Endothelial cell of umbilical vein (primary cell): ENCODE measurements at regions not wholly inside any gene's neighbourhood (a gene's known extent, or its start where the extent isn't known, plus 50 kb on each side); places are given as distances from the start of the nearest gene placed in this dataset.

Source experiments
- BruUV-seq: library from RNA; stranded (reverse); fragments of 400-500 nt; replicated peaks from 2 replicates; lab custom pipeline; 2021; lab: Mats Ljungman, UMichigan
- CTCF ChIA-PET: fragments of 300-600, 350-600 bp; sonication (Branson Sonifier 250); formaldehyde crosslinking; loops from one replicate; lab custom pipeline; 2021; ENCODE audit warnings: antibody characterized with exemption, inconsistent platforms; lab: Charles Lee
- POLR2A ChIA-PET: fragments of 300-600, 350-600 bp; sonication (Branson Sonifier 250); formaldehyde crosslinking; loops from one replicate; lab custom pipeline; 2021; ENCODE audit warnings: antibody characterized with exemption, inconsistent platforms; lab: Charles Lee
- DNase-seq: peaks from one replicate; pipeline ENCODE4 v3.0.0-alpha.2; 2011; ENCODE audit warnings: low read depth, low spot score
- FAIRE-seq: peaks from 2 replicates; lab custom pipeline; 2011; peaks lifted over from hg19 to GRCh38; lab: Jason Lieb, UNC
- H2AFZ ChIP-seq: 2 replicates; pipeline ENCODE4 v1.6.0; 2012; ENCODE audit warnings: low read depth, low read length, control low read depth, inconsistent platforms
- H3K27ac ChIP-seq: 2 replicates; pipeline ENCODE4 v1.5.1; 2011; ENCODE audit warnings: low read depth, mild to moderate bottlenecking, control low read depth, low read length, moderate library complexity; ENCODE audit not compliant: insufficient read depth
- H3K27me3 ChIP-seq, 2 experiments: 2 replicates each; pipeline versions ENCODE4 v1.6.0 to v1.6.1; 2011; ENCODE audit warnings: low read length in 2 of 2, mixed read lengths in 1 of 2; ENCODE audit not compliant: control insufficient read depth in 2 of 2, insufficient read depth in 2 of 2
- H3K36me3 ChIP-seq, 2 experiments: 2 replicates in 1 of 2; 3 replicates in 1 of 2; pipeline ENCODE4 v1.5.1; 2011; ENCODE audit warnings: low read length in 2 of 2, mild to moderate bottlenecking in 1 of 2, moderate library complexity in 1 of 2; ENCODE audit not compliant: control insufficient read depth in 2 of 2, insufficient read depth in 2 of 2; ENCODE audit errors: extremely low read depth in 1 of 2
- H3K4me1 ChIP-seq: 3 replicates; pipeline ENCODE4 v1.5.1; 2011; ENCODE audit warnings: mild to moderate bottlenecking, low read length; ENCODE audit not compliant: control insufficient read depth, insufficient read depth; ENCODE audit errors: extremely low read depth
- H3K4me2 ChIP-seq: 2 replicates; pipeline ENCODE4 v1.6.1; 2011; ENCODE audit warnings: low read length, control low read depth, mixed read lengths; ENCODE audit not compliant: insufficient read depth
- H3K4me3 ChIP-seq, 3 experiments: fragments of 200-600 bp in 1 of 3; sonication (generic), shearing (Covaris generic) in 1 of 3; replicated peaks in 1 of 3; 2 replicates each; pipeline ENCODE4 v1.5.1; 2011 to 2016; ENCODE audit warnings: control low read depth in 3 of 3, low read length in 3 of 3, mild to moderate bottlenecking in 2 of 3, inconsistent platforms in 1 of 3, low read depth in 1 of 3, moderate library complexity in 1 of 3; ENCODE audit not compliant: insufficient read depth in 1 of 3
- H3K79me2 ChIP-seq: 2 replicates; pipeline ENCODE4 v1.6.0; 2012; ENCODE audit warnings: low read length, inconsistent platforms; ENCODE audit not compliant: control insufficient read depth, insufficient read depth
- H3K9ac ChIP-seq: replicated peaks from 2 replicates; pipeline ENCODE3; 2011; ENCODE audit warnings: low read length, control low read depth; ENCODE audit not compliant: insufficient read depth; ENCODE audit errors: extremely low read depth
- H3K9me1 ChIP-seq: replicated peaks from 3 replicates; pipeline ENCODE4 v1.6.0; 2011; ENCODE audit warnings: mild to moderate bottlenecking, low read length; ENCODE audit not compliant: control insufficient read depth, insufficient read depth; ENCODE audit errors: extremely low read depth
- H3K9me3 ChIP-seq: replicated peaks from 2 replicates; pipeline ENCODE4 v1.5.1; 2012; ENCODE audit warnings: low read length, inconsistent platforms; ENCODE audit not compliant: control insufficient read depth, insufficient read depth
- H4K20me1 ChIP-seq: replicated peaks from 2 replicates; pipeline ENCODE3; 2011; ENCODE audit warnings: mild to moderate bottlenecking, low read length; ENCODE audit not compliant: control insufficient read depth, insufficient read depth; ENCODE audit errors: extremely low read depth
- EZH2 ChIP-seq: IDR thresholded peaks from 2 replicates; pipeline ENCODE4 v1.6.1; 2012; ENCODE audit warnings: borderline replicate concordance, low read depth, mild to moderate bottlenecking, moderate library complexity, low read length, inconsistent platforms; ENCODE audit not compliant: severe bottlenecking
- GATA2 ChIP-seq: IDR thresholded peaks from 2 replicates; pipeline ENCODE4 v1.7.0; 2011; ENCODE audit warnings: low read depth, mild to moderate bottlenecking, moderate library complexity, mixed read lengths, low read length; ENCODE audit not compliant: insufficient read length, insufficient read depth
- JUN ChIP-seq: IDR thresholded peaks from 2 replicates; pipeline ENCODE4 v1.6.1; 2011; ENCODE audit warnings: borderline replicate concordance, low read depth; ENCODE audit not compliant: insufficient read length, insufficient read depth
- MAX ChIP-seq: IDR thresholded peaks from 2 replicates; pipeline ENCODE4 v1.6.1; 2011; ENCODE audit not compliant: insufficient read depth, insufficient read length
- MYC ChIP-seq: IDR thresholded peaks from one replicate; pipeline ENCODE4 v1.6.1; 2011; ENCODE audit warnings: mild to moderate bottlenecking, low read depth, low read length
- POLR2A ChIP-seq: IDR thresholded peaks from 2 replicates; pipeline ENCODE4 v1.6.1; 2012; ENCODE audit warnings: low read depth, mild to moderate bottlenecking, control low read depth, low read length
- POLR2AphosphoS5 ChIP-seq: IDR thresholded peaks from 2 replicates; pipeline ENCODE4 v1.6.1; 2012; ENCODE audit warnings: low read depth, mild to moderate bottlenecking, control low read depth, low read length, moderate library complexity; ENCODE audit not compliant: insufficient read depth
- dilution Hi-C: fragments of 300-500 bp; cut with MboI; formaldehyde crosslinking; loops from one replicate; pipeline ENCODE4 v1.15.0; 2019; ENCODE audit warnings: low sequenced_read_pairs; ENCODE audit not compliant: extremely low pct_ligation_motif_present
- intact Hi-C: fragments of 100-400 bp; cut with micrococcal nuclease; formaldehyde crosslinking; loops from one replicate; pipeline ENCODE4 v1.10.0; 2022
- TF ChIP-seq, protein P1 (sequence below), 2 donors: IDR thresholded peaks; 1 replicate in 1 of 2; 2 replicates in 1 of 2; pipeline ENCODE4 v1.5.1; 2011; ENCODE audit warnings: low read length in 2 of 2, mild to moderate bottlenecking in 2 of 2, moderate library complexity in 2 of 2, control low read depth in 1 of 2, inconsistent platforms in 1 of 2, low read depth in 1 of 2; ENCODE audit not compliant: insufficient read depth in 1 of 2; ENCODE audit errors: extremely low read depth in 1 of 2

DNA sequence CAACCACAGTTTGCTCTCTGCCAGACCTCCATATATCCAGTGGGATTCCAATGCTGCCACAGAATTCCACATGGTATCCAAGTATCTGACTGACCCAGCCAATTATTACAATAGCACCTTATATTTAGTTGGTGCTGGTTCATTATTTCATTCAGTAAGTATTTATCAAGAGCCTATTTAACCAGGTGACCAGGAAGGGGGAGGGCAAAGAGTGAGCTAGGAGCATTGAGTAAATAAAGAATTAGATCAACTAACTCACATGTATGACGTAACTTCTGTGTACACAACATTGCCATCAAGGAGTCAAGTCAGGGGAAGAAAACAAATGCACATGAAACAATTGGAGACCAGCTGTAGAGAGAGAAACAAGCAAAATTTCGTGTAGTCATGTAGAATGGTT is 207.1 kb upstream of the PAPPA start:
- POLR2A ChIA-PET, result no interaction called here
- TF ChIP-seq GATA2, result no peak
- TF ChIP-seq EZH2, result no peak
- TF ChIP-seq, protein P1, sequence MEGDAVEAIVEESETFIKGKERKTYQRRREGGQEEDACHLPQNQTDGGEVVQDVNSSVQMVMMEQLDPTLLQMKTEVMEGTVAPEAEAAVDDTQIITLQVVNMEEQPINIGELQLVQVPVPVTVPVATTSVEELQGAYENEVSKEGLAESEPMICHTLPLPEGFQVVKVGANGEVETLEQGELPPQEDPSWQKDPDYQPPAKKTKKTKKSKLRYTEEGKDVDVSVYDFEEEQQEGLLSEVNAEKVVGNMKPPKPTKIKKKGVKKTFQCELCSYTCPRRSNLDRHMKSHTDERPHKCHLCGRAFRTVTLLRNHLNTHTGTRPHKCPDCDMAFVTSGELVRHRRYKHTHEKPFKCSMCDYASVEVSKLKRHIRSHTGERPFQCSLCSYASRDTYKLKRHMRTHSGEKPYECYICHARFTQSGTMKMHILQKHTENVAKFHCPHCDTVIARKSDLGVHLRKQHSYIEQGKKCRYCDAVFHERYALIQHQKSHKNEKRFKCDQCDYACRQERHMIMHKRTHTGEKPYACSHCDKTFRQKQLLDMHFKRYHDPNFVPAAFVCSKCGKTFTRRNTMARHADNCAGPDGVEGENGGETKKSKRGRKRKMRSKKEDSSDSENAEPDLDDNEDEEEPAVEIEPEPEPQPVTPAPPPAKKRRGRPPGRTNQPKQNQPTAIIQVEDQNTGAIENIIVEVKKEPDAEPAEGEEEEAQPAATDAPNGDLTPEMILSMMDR (IDR thresholded peaks at IDR 0.05; ENCODE audit: extremely low read depth in 1 of 2, insufficient read depth in 1 of 2, low read depth in 1 of 2, low read length in 2 of 2), result no peak
- TF ChIP-seq JUN, result no peak
- TF ChIP-seq MYC, result no peak
- no peak for TF ChIP-seq POLR2A
- no peak for TF ChIP-seq POLR2AphosphoS5
- no peak for TF ChIP-seq MAX
- no peak for DNase-seq

More for the DNA sequence above, 207.1 kb upstream of the PAPPA start:
- Histone ChIP-seq H3K36me3 (no peaks in the 10 kb centered on the region), H2AFZ (no peak overlapping the region), H3K4me1 (no peaks in the 10 kb centered on the region), H3K79me2 (no peaks in the 10 kb centered on the region), H3K9me1 (no peaks in the 10 kb centered on the region), H3K4me2 (no peak overlapping the region), H3K9me3 (peaks cover 2% of the 10 kb centered on the region), H3K27ac (no peak overlapping the region), H4K20me1 (no peaks in the 10 kb centered on the region), H3K9ac (no peak overlapping the region), H3K4me3 (no peak overlapping the region), H3K27me3 (no peaks in the 10 kb centered on the region)
- intact Hi-C loops (no loop called here), dilution Hi-C loops (no loop called here)
- BruUV-seq, result no TSS peak
- CTCF ChIA-PET, result no interaction called here
- FAIRE-seq, result no peak
